Endothelial cell of umbilical vein (primary cell): ENCODE measurements at regions not wholly inside any gene's neighbourhood (a gene's known extent, or its start where the extent isn't known, plus 50 kb on each side); places are given as distances from the start of the nearest gene placed in this dataset.

Source experiments
- BruUV-seq: library from RNA; stranded (reverse); fragments of 400-500 nt; replicated peaks from 2 replicates; lab custom pipeline; 2021; lab: Mats Ljungman, UMichigan
- CTCF ChIA-PET: fragments of 300-600, 350-600 bp; sonication (Branson Sonifier 250); formaldehyde crosslinking; loops from one replicate; lab custom pipeline; 2021; ENCODE audit warnings: antibody characterized with exemption, inconsistent platforms; lab: Charles Lee
- POLR2A ChIA-PET: fragments of 300-600, 350-600 bp; sonication (Branson Sonifier 250); formaldehyde crosslinking; loops from one replicate; lab custom pipeline; 2021; ENCODE audit warnings: antibody characterized with exemption, inconsistent platforms; lab: Charles Lee
- DNase-seq: peaks from one replicate; pipeline ENCODE4 v3.0.0-alpha.2; 2011; ENCODE audit warnings: low read depth, low spot score
- FAIRE-seq: peaks from 2 replicates; lab custom pipeline; 2011; peaks lifted over from hg19 to GRCh38; lab: Jason Lieb, UNC
- H2AFZ ChIP-seq: 2 replicates; pipeline ENCODE4 v1.6.0; 2012; ENCODE audit warnings: low read depth, low read length, control low read depth, inconsistent platforms
- H3K27ac ChIP-seq: 2 replicates; pipeline ENCODE4 v1.5.1; 2011; ENCODE audit warnings: low read depth, mild to moderate bottlenecking, control low read depth, low read length, moderate library complexity; ENCODE audit not compliant: insufficient read depth
- H3K27me3 ChIP-seq, 2 experiments: 2 replicates each; pipeline versions ENCODE4 v1.6.0 to v1.6.1; 2011; ENCODE audit warnings: low read length in 2 of 2, mixed read lengths in 1 of 2; ENCODE audit not compliant: control insufficient read depth in 2 of 2, insufficient read depth in 2 of 2
- H3K36me3 ChIP-seq, 2 experiments: 2 replicates in 1 of 2; 3 replicates in 1 of 2; pipeline ENCODE4 v1.5.1; 2011; ENCODE audit warnings: low read length in 2 of 2, mild to moderate bottlenecking in 1 of 2, moderate library complexity in 1 of 2; ENCODE audit not compliant: control insufficient read depth in 2 of 2, insufficient read depth in 2 of 2; ENCODE audit errors: extremely low read depth in 1 of 2
- H3K4me1 ChIP-seq: 3 replicates; pipeline ENCODE4 v1.5.1; 2011; ENCODE audit warnings: mild to moderate bottlenecking, low read length; ENCODE audit not compliant: control insufficient read depth, insufficient read depth; ENCODE audit errors: extremely low read depth
- H3K4me2 ChIP-seq: 2 replicates; pipeline ENCODE4 v1.6.1; 2011; ENCODE audit warnings: low read length, control low read depth, mixed read lengths; ENCODE audit not compliant: insufficient read depth
- H3K4me3 ChIP-seq, 3 experiments: fragments of 200-600 bp in 1 of 3; sonication (generic), shearing (Covaris generic) in 1 of 3; replicated peaks in 1 of 3; 2 replicates each; pipeline ENCODE4 v1.5.1; 2011 to 2016; ENCODE audit warnings: control low read depth in 3 of 3, low read length in 3 of 3, mild to moderate bottlenecking in 2 of 3, inconsistent platforms in 1 of 3, low read depth in 1 of 3, moderate library complexity in 1 of 3; ENCODE audit not compliant: insufficient read depth in 1 of 3
- H3K79me2 ChIP-seq: 2 replicates; pipeline ENCODE4 v1.6.0; 2012; ENCODE audit warnings: low read length, inconsistent platforms; ENCODE audit not compliant: control insufficient read depth, insufficient read depth
- H3K9ac ChIP-seq: replicated peaks from 2 replicates; pipeline ENCODE3; 2011; ENCODE audit warnings: low read length, control low read depth; ENCODE audit not compliant: insufficient read depth; ENCODE audit errors: extremely low read depth
- H3K9me1 ChIP-seq: replicated peaks from 3 replicates; pipeline ENCODE4 v1.6.0; 2011; ENCODE audit warnings: mild to moderate bottlenecking, low read length; ENCODE audit not compliant: control insufficient read depth, insufficient read depth; ENCODE audit errors: extremely low read depth
- H3K9me3 ChIP-seq: replicated peaks from 2 replicates; pipeline ENCODE4 v1.5.1; 2012; ENCODE audit warnings: low read length, inconsistent platforms; ENCODE audit not compliant: control insufficient read depth, insufficient read depth
- H4K20me1 ChIP-seq: replicated peaks from 2 replicates; pipeline ENCODE3; 2011; ENCODE audit warnings: mild to moderate bottlenecking, low read length; ENCODE audit not compliant: control insufficient read depth, insufficient read depth; ENCODE audit errors: extremely low read depth
- CTCF ChIP-seq, 2 donors: IDR thresholded peaks; 1 replicate in 1 of 2; 2 replicates in 1 of 2; pipeline ENCODE4 v1.5.1; 2011; ENCODE audit warnings: low read length in 2 of 2, mild to moderate bottlenecking in 2 of 2, moderate library complexity in 2 of 2, control low read depth in 1 of 2, inconsistent platforms in 1 of 2, low read depth in 1 of 2; ENCODE audit not compliant: insufficient read depth in 1 of 2; ENCODE audit errors: extremely low read depth in 1 of 2
- EZH2 ChIP-seq: IDR thresholded peaks from 2 replicates; pipeline ENCODE4 v1.6.1; 2012; ENCODE audit warnings: borderline replicate concordance, low read depth, mild to moderate bottlenecking, moderate library complexity, low read length, inconsistent platforms; ENCODE audit not compliant: severe bottlenecking
- FOS ChIP-seq: IDR thresholded peaks from 2 replicates; pipeline ENCODE4 v1.6.1; 2011; ENCODE audit warnings: mild to moderate bottlenecking, low read length, moderate library complexity, borderline replicate concordance; ENCODE audit not compliant: insufficient read depth
- GATA2 ChIP-seq: IDR thresholded peaks from 2 replicates; pipeline ENCODE4 v1.7.0; 2011; ENCODE audit warnings: low read depth, mild to moderate bottlenecking, moderate library complexity, mixed read lengths, low read length; ENCODE audit not compliant: insufficient read length, insufficient read depth
- JUN ChIP-seq: IDR thresholded peaks from 2 replicates; pipeline ENCODE4 v1.6.1; 2011; ENCODE audit warnings: borderline replicate concordance, low read depth; ENCODE audit not compliant: insufficient read length, insufficient read depth
- MAX ChIP-seq: IDR thresholded peaks from 2 replicates; pipeline ENCODE4 v1.6.1; 2011; ENCODE audit not compliant: insufficient read depth, insufficient read length
- MYC ChIP-seq: IDR thresholded peaks from one replicate; pipeline ENCODE4 v1.6.1; 2011; ENCODE audit warnings: mild to moderate bottlenecking, low read depth, low read length
- POLR2A ChIP-seq: IDR thresholded peaks from 2 replicates; pipeline ENCODE4 v1.6.1; 2012; ENCODE audit warnings: low read depth, mild to moderate bottlenecking, control low read depth, low read length
- POLR2AphosphoS5 ChIP-seq: IDR thresholded peaks from 2 replicates; pipeline ENCODE4 v1.6.1; 2012; ENCODE audit warnings: low read depth, mild to moderate bottlenecking, control low read depth, low read length, moderate library complexity; ENCODE audit not compliant: insufficient read depth
- dilution Hi-C: fragments of 300-500 bp; cut with MboI; formaldehyde crosslinking; loops from one replicate; pipeline ENCODE4 v1.15.0; 2019; ENCODE audit warnings: low sequenced_read_pairs; ENCODE audit not compliant: extremely low pct_ligation_motif_present
- intact Hi-C: fragments of 100-400 bp; cut with micrococcal nuclease; formaldehyde crosslinking; loops from one replicate; pipeline ENCODE4 v1.10.0; 2022

GRCh38 chr11:25844811-25845210 lies 487.1 kb upstream of the ANO3 start:
- no TSS peak for BruUV-seq

More at GRCh38 chr11:25844811-25845210, 487.1 kb upstream of the ANO3 start:
- Histone ChIP-seq H3K27me3 (no peaks in the 10 kb centered on the region), H3K4me3 (no peak overlapping the region), H3K79me2 (no peaks in the 10 kb centered on the region), H3K9ac (no peak overlapping the region), H2AFZ (no peak overlapping the region), H3K36me3 (no peaks in the 10 kb centered on the region), H3K27ac (no peak overlapping the region), H3K4me2 (no peak overlapping the region), H4K20me1 (no peaks in the 10 kb centered on the region), H3K9me3 (no peaks in the 10 kb centered on the region), H3K9me1 (no peaks in the 10 kb centered on the region), H3K4me1 (no peaks in the 10 kb centered on the region)
- DNase-seq (no peak), FAIRE-seq (no peak)
- intact Hi-C loops = no loop called here
- ChIA-PET CTCF (interaction anchor here (1.1 kb wide), 1 partner anchor 35 kb away, joined by 3 read pairs; no protein-coding TSS in a partner anchor), POLR2A (no interaction called here)
- no peak for TF ChIP-seq EZH2
- no peak for TF ChIP-seq JUN
- no peak for TF ChIP-seq CTCF (IDR thresholded peaks at IDR 0.05; ENCODE audit: extremely low read depth in 1 of 2, insufficient read depth in 1 of 2, low read depth in 1 of 2, low read length in 2 of 2)
- no peak for TF ChIP-seq MAX
- no peak for TF ChIP-seq GATA2
- TF ChIP-seq POLR2AphosphoS5 = no peak
- no peak for TF ChIP-seq FOS
- no peak for TF ChIP-seq POLR2A
- TF ChIP-seq MYC = no peak
- dilution Hi-C loops = no loop called here
